Naive thymus-derived CD4-positive, alpha-beta T cell (primary cell): ENCODE measurements at regions not wholly inside any gene's neighbourhood (a gene's known extent, or its start where the extent isn't known, plus 50 kb on each side); places are given as distances from the start of the nearest gene placed in this dataset.

Experiments used
- ATAC-seq: fragments of 150-1000 bp; cut with Tn5 transposase; 2 replicates; pipeline ENCODE4 v1.10.0; 2021; ENCODE audit warnings: mild to moderate bottlenecking, moderate library complexity
- CTCF ChIA-PET: fragments of 350-600 bp; sonication (Branson Sonifier 250); formaldehyde crosslinking; loops from one replicate; lab custom pipeline; 2021; ENCODE audit warnings: antibody characterized with exemption; lab: Charles Lee
- POLR2A ChIA-PET: fragments of 350-600 bp; sonication (Branson Sonifier 250); formaldehyde crosslinking; loops from one replicate; lab custom pipeline; 2021; ENCODE audit warnings: antibody characterized with exemption, inconsistent platforms; lab: Charles Lee
- DNase-seq, 9 donors: peaks; one replicate each; pipeline versions ENCODE4 v3.0.0 to v3.0.0-alpha.2; 2020 to 2022; ENCODE audit warnings: mixed read lengths in 1 of 9
- H3K27ac ChIP-seq: one replicate; pipeline ENCODE4 v1.7.0; 2013; ENCODE audit warnings: mild to moderate bottlenecking, low read depth, low read length, moderate library complexity
- H3K27me3 ChIP-seq, 2 donors: one replicate each; pipeline ENCODE4 v1.7.0; 2013; ENCODE audit warnings: low read length in 2 of 2, mild to moderate bottlenecking in 2 of 2, moderate library complexity in 2 of 2; ENCODE audit not compliant: control insufficient read depth in 2 of 2, insufficient read depth in 2 of 2
- H3K36me3 ChIP-seq, 3 experiments: 1 replicate in 2 of 3; 2 replicates in 1 of 3; pipeline ENCODE4 v1.7.0; 2013; ENCODE audit warnings: low read length in 3 of 3, mild to moderate bottlenecking in 3 of 3, moderate library complexity in 1 of 3; ENCODE audit not compliant: insufficient read depth in 3 of 3, control insufficient read depth in 2 of 3
- H3K4me1 ChIP-seq, 2 donors: one replicate each; pipeline ENCODE4 v1.7.0; 2013; ENCODE audit warnings: low read length in 2 of 2, mild to moderate bottlenecking in 2 of 2, moderate library complexity in 1 of 2; ENCODE audit not compliant: control insufficient read depth in 2 of 2, insufficient read depth in 2 of 2
- H3K4me3 ChIP-seq: 2 replicates; pipeline ENCODE4 v1.7.0; 2013; ENCODE audit warnings: mild to moderate bottlenecking, low read length
- H3K9me3 ChIP-seq, 3 experiments: 1 replicate in 2 of 3; 2 replicates in 1 of 3; pipeline ENCODE4 v1.7.0; 2013; ENCODE audit warnings: low read length in 3 of 3; ENCODE audit not compliant: control insufficient read depth in 2 of 3
- H3K27ac Mint-ChIP-seq, 9 donors: one replicate each; pipeline ENCODE4 v1.8.0; 2020 to 2022; ENCODE audit warnings: mixed read lengths in 9 of 9, mild to moderate bottlenecking in 8 of 9, moderate library complexity in 5 of 9, inconsistent platforms in 2 of 9
- H3K27me3 Mint-ChIP-seq, 5 donors: one replicate each; pipeline ENCODE4 v1.8.0; 2021 to 2022; ENCODE audit warnings: mixed read lengths in 5 of 5, mild to moderate bottlenecking in 1 of 5
- H3K36me3 Mint-ChIP-seq, 5 donors: one replicate each; pipeline ENCODE4 v1.8.0; 2020 to 2022; ENCODE audit warnings: mixed read lengths in 5 of 5, mild to moderate bottlenecking in 3 of 5, inconsistent platforms in 1 of 5
- H3K4me1 Mint-ChIP-seq, 7 donors: one replicate each; pipeline ENCODE4 v1.8.0; 2020 to 2022; ENCODE audit warnings: mixed read lengths in 7 of 7, mild to moderate bottlenecking in 3 of 7, inconsistent platforms in 1 of 7
- H3K4me3 Mint-ChIP-seq, 10 donors: one replicate each; pipeline ENCODE4 v1.8.0; 2020 to 2022; ENCODE audit warnings: mild to moderate bottlenecking in 10 of 10, mixed read lengths in 10 of 10, moderate library complexity in 6 of 10, inconsistent platforms in 2 of 10
- H3K9me3 Mint-ChIP-seq, 11 donors: one replicate each; pipeline ENCODE4 v1.8.0; 2020 to 2022; ENCODE audit warnings: mixed read lengths in 11 of 11, mild to moderate bottlenecking in 4 of 11, inconsistent platforms in 1 of 11, moderate library complexity in 1 of 11
- intact Hi-C, 2 donors: fragments of 100-400 bp; cut with micrococcal nuclease; formaldehyde crosslinking; loops; one replicate each; pipeline ENCODE4 v1.15.1; 2023

GRCh38 chr20:10897336-10897735, 223.5 kb upstream of the JAG1 start:
- Histone ChIP-seq H3K27me3 (no peaks in the 10 kb centered on the region), H3K27ac (no peak overlapping the region), H3K4me1 (no peaks in the 10 kb centered on the region), H3K4me3 (no peak overlapping the region), H3K36me3 (no peaks in the 10 kb centered on the region), H3K9me3 (no peaks in the 10 kb centered on the region)
- ATAC-seq (no peak), DNase-seq (no peak)
- intact Hi-C loops, result no loop called here
- no peak overlapping the region for H3K4me3 Mint-ChIP-seq
- ChIA-PET POLR2A (no interaction called here), CTCF (no interaction called here)
- peaks cover 0 to 8% (median 3%) of the 10 kb centered on the region in 11 donors for H3K9me3 Mint-ChIP-seq
- H3K27me3 Mint-ChIP-seq, result peaks cover 0 to 5% (median 0%) of the 10 kb centered on the region in 5 donors
- no peaks in the 10 kb centered on the region for H3K36me3 Mint-ChIP-seq
- H3K27ac Mint-ChIP-seq, result no peak overlapping the region
- no peaks in the 10 kb centered on the region for H3K4me1 Mint-ChIP-seq

- H3K27me3 ChIP-seq, result no peaks in the 10 kb centered on the region
- POLR2A ChIA-PET, result no interaction called here
- ATAC-seq (no peak), DNase-seq (no peak)
- Mint-ChIP-seq H3K9me3 (peaks cover 0 to 8% (median 3%) of the 10 kb centered on the region in 11 donors), H3K36me3 (no peaks in the 10 kb centered on the region), H3K27ac (no peak overlapping the region), H3K4me1 (no peaks in the 10 kb centered on the region), H3K4me3 (no peak overlapping the region), H3K27me3 (peaks cover 0 to 5% (median 0%) of the 10 kb centered on the region in 5 donors)
- H3K36me3 ChIP-seq, result no peaks in the 10 kb centered on the region
- intact Hi-C loops, result no loop called here
- H3K4me1 ChIP-seq, result no peaks in the 10 kb centered on the region
- no peak overlapping the region for H3K4me3 ChIP-seq
- H3K27ac ChIP-seq, result no peak overlapping the region
- no peaks in the 10 kb centered on the region for H3K9me3 ChIP-seq
- CTCF ChIA-PET, result no interaction called here
Measured at GRCh38 chr20:10898552-10898951, 224.8 kb upstream of the JAG1 start.

DNA sequence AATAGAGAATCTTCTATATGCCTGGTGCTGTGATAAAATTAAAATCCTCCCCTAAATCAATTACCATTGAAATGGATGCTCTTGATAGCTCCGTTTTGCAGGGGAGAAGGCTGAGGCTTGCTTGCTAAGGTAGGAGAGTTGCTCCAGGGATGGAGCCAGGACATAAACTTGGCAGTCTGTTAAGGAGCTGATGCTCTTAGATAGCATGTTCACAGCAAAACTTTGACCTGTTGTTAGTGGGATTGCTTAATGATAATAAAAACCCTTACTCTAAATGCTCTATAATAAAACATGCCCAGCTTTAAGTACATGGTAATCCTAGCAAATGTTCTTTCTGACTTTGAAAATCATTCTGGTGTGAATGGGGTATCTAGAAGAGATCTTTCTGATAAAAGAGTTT, 228.4 kb upstream of the JAG1 start:
- Mint-ChIP-seq H3K4me1 (no peaks in the 10 kb centered on the region), H3K4me3 (no peak overlapping the region), H3K27ac (no peak overlapping the region), H3K36me3 (no peaks in the 10 kb centered on the region), H3K9me3 (peaks cover 0 to 8% (median 3%) of the 10 kb centered on the region in 11 donors), H3K27me3 (peaks cover 0 to 5% (median 0%) of the 10 kb centered on the region in 5 donors)
- DNase-seq (no peak), ATAC-seq (no peak)
- Histone ChIP-seq H3K9me3 (no peaks in the 10 kb centered on the region), H3K36me3 (no peaks in the 10 kb centered on the region), H3K27me3 (no peaks in the 10 kb centered on the region), H3K27ac (no peak overlapping the region), H3K4me3 (no peak overlapping the region), H3K4me1 (no peaks in the 10 kb centered on the region)
- POLR2A ChIA-PET, result no interaction called here
- CTCF ChIA-PET, result no interaction called here
- intact Hi-C loops, result no loop called here

DNA sequence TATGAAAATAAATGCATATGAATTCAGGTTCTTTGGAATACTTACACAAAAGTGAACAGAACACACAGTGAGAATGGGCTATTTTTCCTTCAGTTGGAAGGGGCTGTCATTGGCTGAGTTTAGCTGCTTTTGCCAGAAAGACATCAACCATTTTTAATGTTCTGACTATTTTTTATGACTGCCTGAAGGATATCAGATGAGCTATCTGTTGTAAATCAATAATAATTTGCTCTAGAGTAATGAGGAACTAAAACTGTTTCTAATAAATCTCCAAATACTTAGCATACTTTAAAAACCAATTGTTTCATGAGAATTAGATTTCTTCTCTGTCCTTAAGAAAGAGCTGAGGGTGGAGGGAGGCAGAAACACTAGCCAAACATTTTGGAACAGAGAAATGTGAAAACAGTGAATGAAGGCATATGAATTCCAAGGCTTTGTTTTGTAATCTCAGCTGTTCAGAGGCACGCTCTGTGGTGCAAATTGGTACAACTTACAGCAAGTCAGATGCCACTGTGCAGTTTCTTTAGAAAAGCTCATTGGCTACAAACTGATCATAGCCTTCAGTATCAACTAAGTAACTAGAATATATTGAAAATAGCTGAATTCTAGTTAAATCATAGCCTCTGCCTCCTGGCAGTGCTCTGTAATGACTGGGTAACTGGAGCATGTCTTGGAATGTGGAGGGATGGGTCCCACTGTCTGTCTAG, 228.9 kb upstream of the JAG1 start:
- no peak for ATAC-seq
- no peaks in the 10 kb centered on the region for H3K4me1 Mint-ChIP-seq
- no peaks in the 10 kb centered on the region for H3K36me3 ChIP-seq
- ChIA-PET CTCF (no interaction called here), POLR2A (no interaction called here)
- H3K27ac Mint-ChIP-seq, result no peak overlapping the region
- no peaks in the 10 kb centered on the region for H3K4me1 ChIP-seq
- no peak overlapping the region for H3K27ac ChIP-seq
- H3K27me3 ChIP-seq, result no peaks in the 10 kb centered on the region
- H3K27me3 Mint-ChIP-seq, result peaks cover 0 to 5% (median 0%) of the 10 kb centered on the region in 5 donors
- H3K9me3 ChIP-seq, result no peaks in the 10 kb centered on the region
- intact Hi-C loops, result no loop called here
- no peak for DNase-seq
- peaks cover 0 to 8% (median under 1%) of the 10 kb centered on the region in 11 donors for H3K9me3 Mint-ChIP-seq
- H3K4me3 Mint-ChIP-seq, result no peak overlapping the region
- H3K4me3 ChIP-seq, result no peak overlapping the region
- H3K36me3 Mint-ChIP-seq, result no peaks in the 10 kb centered on the region

- H3K9me3 ChIP-seq, result no peaks in the 10 kb centered on the region
- H3K4me1 ChIP-seq, result no peaks in the 10 kb centered on the region
- no peak overlapping the region for H3K27ac ChIP-seq
- intact Hi-C loops, result no loop called here
- H3K36me3 Mint-ChIP-seq, result no peaks in the 10 kb centered on the region
- CTCF ChIA-PET, result no interaction called here
- no peaks in the 10 kb centered on the region for H3K27me3 ChIP-seq
- H3K4me3 ChIP-seq, result no peak overlapping the region
- H3K9me3 Mint-ChIP-seq, result peaks cover 0 to 5% (median 0%) of the 10 kb centered on the region in 11 donors
- no peaks in the 10 kb centered on the region for H3K4me1 Mint-ChIP-seq
- H3K36me3 ChIP-seq, result no peaks in the 10 kb centered on the region
- POLR2A ChIA-PET, result no interaction called here
- H3K27me3 Mint-ChIP-seq, result no peaks in the 10 kb centered on the region
- DNase-seq (no peak), ATAC-seq (no peak)
- no peak overlapping the region for H3K27ac Mint-ChIP-seq
- no peak overlapping the region for H3K4me3 Mint-ChIP-seq
Measured at GRCh38 chr20:10906834-10907233, 233.0 kb upstream of the JAG1 start.

- Mint-ChIP-seq H3K27ac (no peak overlapping the region), H3K27me3 (no peaks in the 10 kb centered on the region), H3K4me3 (no peak overlapping the region), H3K36me3 (no peaks in the 10 kb centered on the region), H3K9me3 (peaks cover 0 to 8% (median under 1%) of the 10 kb centered on the region in 11 donors), H3K4me1 (no peaks in the 10 kb centered on the region)
- no peaks in the 10 kb centered on the region for H3K9me3 ChIP-seq
- ATAC-seq (no peak), DNase-seq (no peak)
- no peak overlapping the region for H3K27ac ChIP-seq
- no peak overlapping the region for H3K4me3 ChIP-seq
- ChIA-PET POLR2A (no interaction called here), CTCF (no interaction called here)
- intact Hi-C loops, result no loop called here
- no peaks in the 10 kb centered on the region for H3K36me3 ChIP-seq
- H3K27me3 ChIP-seq, result no peaks in the 10 kb centered on the region
- H3K4me1 ChIP-seq, result no peaks in the 10 kb centered on the region
Measured at GRCh38 chr20:10909803-10910202, 236.0 kb upstream of the JAG1 start.

DNA sequence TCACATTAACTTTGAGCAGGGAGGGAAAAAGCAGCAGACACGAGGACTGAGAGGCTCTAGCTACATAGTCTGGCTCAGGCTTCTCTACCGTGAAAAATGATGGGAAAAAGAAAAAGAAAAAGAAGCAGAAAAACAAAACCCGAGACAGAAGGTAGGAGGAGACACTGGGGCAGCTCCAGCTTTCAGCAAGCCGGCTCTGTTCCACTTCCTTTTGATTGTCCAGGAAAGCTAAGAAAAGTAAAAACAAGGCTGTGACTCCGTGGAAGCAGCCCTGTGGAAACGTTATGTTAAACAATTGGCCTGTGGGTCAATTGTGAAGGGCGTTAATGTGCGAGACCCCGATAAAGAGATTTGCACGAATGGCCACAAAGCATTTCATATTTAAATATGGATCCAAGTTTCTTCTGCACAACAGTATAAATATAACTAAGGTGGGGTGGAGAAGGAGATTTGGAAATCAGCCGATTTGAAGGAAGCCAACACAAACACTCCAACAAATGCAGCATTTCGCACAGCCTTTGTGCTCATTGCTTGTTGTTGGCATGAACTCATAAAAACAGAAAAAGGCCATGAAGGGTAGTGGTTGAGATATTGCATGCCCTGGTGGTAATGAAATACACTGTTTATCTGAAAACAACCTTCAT, 236.9 kb upstream of the JAG1 start:
- no peak for DNase-seq
- H3K27ac ChIP-seq, result no peak overlapping the region
- Mint-ChIP-seq H3K4me3 (no peak overlapping the region), H3K9me3 (peaks cover 0 to 8% (median 2%) of the 10 kb centered on the region in 11 donors), H3K36me3 (no peaks in the 10 kb centered on the region), H3K27ac (no peak overlapping the region), H3K27me3 (no peaks in the 10 kb centered on the region), H3K4me1 (no peaks in the 10 kb centered on the region)
- H3K36me3 ChIP-seq, result no peaks in the 10 kb centered on the region
- POLR2A ChIA-PET, result no interaction called here
- intact Hi-C loops, result no loop called here
- H3K4me1 ChIP-seq, result no peaks in the 10 kb centered on the region
- H3K4me3 ChIP-seq, result no peak overlapping the region
- ATAC-seq, result no peak
- CTCF ChIA-PET, result no interaction called here
- H3K27me3 ChIP-seq, result no peaks in the 10 kb centered on the region
- no peaks in the 10 kb centered on the region for H3K9me3 ChIP-seq
